ENCODE measurements at regions not wholly inside any gene's neighbourhood (a gene's known extent, or its start where the extent isn't known, plus 50 kb on each side); places are given as distances from the start of the nearest gene placed in this dataset.

- Histone ChIP-seq H3K27me3 (ENCODE audit: control insufficient read depth, insufficient read depth, low read length, poor library complexity, severe bottlenecking) (no peaks in the 10 kb centered on the region), H3K4me3 (ENCODE audit: insufficient read depth, low read depth, low read length) (no peak overlapping the region), H3K4me1 (ENCODE audit: control insufficient read depth, insufficient read depth, low read length) (no peaks in the 10 kb centered on the region), H3K27ac (ENCODE audit: insufficient read depth, low read depth, low read length, poor library complexity, severe bottlenecking) (no peak overlapping the region), H3K36me3 (ENCODE audit: control insufficient read depth, insufficient read depth, low read length) (no peaks in the 10 kb centered on the region), H3K9me3 (ENCODE audit: control insufficient read depth, low read length) (no peaks in the 10 kb centered on the region)
- 91 to 93% methylated on average over 3 of the region's 3 CpGs for WGBS, 2 experiments
Measured at GRCh38 chr6:2523061-2523460, 227.7 kb downstream of the MYLK4 start.

- WGBS, 2 experiments: 89 to 90% methylated on average over 7 of the region's 7 CpGs
- Histone ChIP-seq H3K36me3 (ENCODE audit: control insufficient read depth, insufficient read depth, low read length) (no peaks in the 10 kb centered on the region), H3K4me1 (ENCODE audit: control insufficient read depth, insufficient read depth, low read length) (no peaks in the 10 kb centered on the region), H3K9me3 (ENCODE audit: control insufficient read depth, low read length) (no peaks in the 10 kb centered on the region), H3K4me3 (ENCODE audit: insufficient read depth, low read depth, low read length) (no peak overlapping the region), H3K27me3 (ENCODE audit: control insufficient read depth, insufficient read depth, low read length, poor library complexity, severe bottlenecking) (no peaks in the 10 kb centered on the region), H3K27ac (ENCODE audit: insufficient read depth, low read depth, low read length, poor library complexity, severe bottlenecking) (no peak overlapping the region)
Measured at GRCh38 chr6:2522521-2522920, 228.2 kb downstream of the MYLK4 start.

DNA sequence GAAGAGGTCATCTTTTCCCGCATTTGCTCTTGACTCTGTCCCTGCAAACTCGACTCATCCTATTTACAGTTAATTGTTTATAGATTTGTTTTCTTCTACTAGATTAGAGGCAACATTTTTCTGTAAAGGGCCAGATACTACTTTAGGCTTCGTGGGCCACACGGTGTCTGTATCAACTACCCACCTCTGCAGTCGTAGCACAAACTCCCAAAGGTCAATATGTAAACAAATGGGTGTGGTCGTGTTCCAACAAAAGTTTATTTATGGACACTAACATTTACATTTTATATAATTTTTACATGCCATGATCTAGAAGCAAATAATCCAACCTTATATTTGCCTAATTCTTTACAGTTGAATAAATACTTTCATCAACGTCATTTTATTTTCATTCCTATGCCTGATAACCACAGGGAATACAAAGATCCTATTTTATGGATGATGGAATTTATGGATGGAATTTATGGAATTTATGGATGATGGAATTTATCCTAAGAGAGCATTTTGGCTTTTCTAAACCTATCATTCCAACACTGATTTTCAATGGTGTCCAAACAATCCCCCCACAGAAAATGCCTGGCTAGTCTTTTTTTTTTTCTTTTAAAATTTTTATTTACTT, 232.8 kb downstream of the MYLK4 start:
- Histone ChIP-seq H3K36me3 (ENCODE audit: control insufficient read depth, insufficient read depth, low read length) (no peaks in the 10 kb centered on the region), H3K9me3 (ENCODE audit: control insufficient read depth, low read length) (no peaks in the 10 kb centered on the region), H3K27ac (ENCODE audit: insufficient read depth, low read depth, low read length, poor library complexity, severe bottlenecking) (no peak overlapping the region), H3K4me1 (ENCODE audit: control insufficient read depth, insufficient read depth, low read length) (no peaks in the 10 kb centered on the region), H3K4me3 (ENCODE audit: insufficient read depth, low read depth, low read length) (no peak overlapping the region), H3K27me3 (ENCODE audit: control insufficient read depth, insufficient read depth, low read length, poor library complexity, severe bottlenecking) (no peaks in the 10 kb centered on the region)
- 92 to 97% methylated on average over 5 to 6 of the region's 7 CpGs for WGBS, 2 experiments

- Histone ChIP-seq H3K27me3 (ENCODE audit: control insufficient read depth, insufficient read depth, low read length, poor library complexity, severe bottlenecking) (no peaks in the 10 kb centered on the region), H3K27ac (ENCODE audit: insufficient read depth, low read depth, low read length, poor library complexity, severe bottlenecking) (no peak overlapping the region), H3K36me3 (ENCODE audit: control insufficient read depth, insufficient read depth, low read length) (no peaks in the 10 kb centered on the region), H3K4me3 (ENCODE audit: insufficient read depth, low read depth, low read length) (no peak overlapping the region), H3K4me1 (ENCODE audit: control insufficient read depth, insufficient read depth, low read length) (no peaks in the 10 kb centered on the region), H3K9me3 (ENCODE audit: control insufficient read depth, low read length) (no peaks in the 10 kb centered on the region)
- WGBS, 2 experiments: 93 to 95% methylated on average over 3 of the region's 3 CpGs
Measured at GRCh38 chr6:2517401-2517800, 233.3 kb downstream of the MYLK4 start.

DNA sequence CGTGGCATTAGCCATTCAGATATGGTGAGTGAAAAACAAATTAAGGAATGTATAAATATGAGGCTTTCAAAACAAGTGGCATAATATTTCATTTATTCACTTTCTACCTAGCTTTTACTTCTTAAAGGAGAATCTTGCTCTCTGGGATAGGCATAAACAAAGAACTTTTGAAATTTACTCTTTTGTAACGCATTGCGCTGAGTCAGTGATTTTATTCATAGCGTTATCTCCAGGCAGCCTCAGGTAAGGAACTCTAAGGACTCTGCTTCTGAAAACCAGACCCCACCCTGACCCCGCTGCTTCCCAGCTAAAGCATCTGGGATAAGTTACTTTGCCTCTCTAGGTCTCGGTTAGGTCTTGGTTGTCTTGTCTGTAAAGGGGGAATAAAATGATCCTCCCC, 234.7 kb downstream of the MYLK4 start:
- Histone ChIP-seq H3K4me1 (ENCODE audit: control insufficient read depth, insufficient read depth, low read length) (no peaks in the 10 kb centered on the region), H3K27me3 (ENCODE audit: control insufficient read depth, insufficient read depth, low read length, poor library complexity, severe bottlenecking) (no peaks in the 10 kb centered on the region), H3K9me3 (ENCODE audit: control insufficient read depth, low read length) (no peaks in the 10 kb centered on the region), H3K4me3 (ENCODE audit: insufficient read depth, low read depth, low read length) (no peak overlapping the region), H3K27ac (ENCODE audit: insufficient read depth, low read depth, low read length, poor library complexity, severe bottlenecking) (no peak overlapping the region), H3K36me3 (ENCODE audit: control insufficient read depth, insufficient read depth, low read length) (no peaks in the 10 kb centered on the region)
- WGBS, 2 experiments: 94 to 95% methylated on average over 6 of the region's 6 CpGs

DNA sequence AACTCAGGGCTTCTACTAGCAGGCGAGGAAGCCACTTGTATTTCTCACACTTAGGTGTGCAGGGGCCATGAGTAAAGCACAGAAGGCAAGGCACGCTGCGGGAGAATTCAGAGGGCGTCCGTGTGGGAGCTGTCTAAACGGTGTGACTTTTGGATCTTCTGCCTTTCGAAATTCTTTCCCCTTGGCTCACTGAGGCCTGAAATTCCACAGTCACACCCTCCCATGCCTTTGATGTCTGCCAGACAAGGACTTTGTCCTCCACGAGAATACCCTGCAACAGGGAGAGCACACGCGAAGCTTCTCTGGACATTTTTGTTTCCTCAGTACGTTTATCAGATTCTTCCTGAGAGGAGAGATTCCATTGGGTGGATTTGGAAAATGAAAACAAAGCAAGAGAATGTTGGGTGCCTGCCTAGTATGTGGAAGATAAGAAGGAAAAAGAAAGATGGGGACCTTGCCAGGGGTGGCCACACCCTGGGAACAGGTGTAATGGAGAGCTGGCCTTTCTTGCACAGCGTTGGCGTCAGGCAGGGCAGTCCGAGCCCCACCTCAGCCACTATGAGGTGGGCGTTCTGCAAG, 235.7 kb downstream of the MYLK4 start:
- 92% methylated on average over 15 of the region's 15 CpGs for WGBS, 2 experiments

DNA sequence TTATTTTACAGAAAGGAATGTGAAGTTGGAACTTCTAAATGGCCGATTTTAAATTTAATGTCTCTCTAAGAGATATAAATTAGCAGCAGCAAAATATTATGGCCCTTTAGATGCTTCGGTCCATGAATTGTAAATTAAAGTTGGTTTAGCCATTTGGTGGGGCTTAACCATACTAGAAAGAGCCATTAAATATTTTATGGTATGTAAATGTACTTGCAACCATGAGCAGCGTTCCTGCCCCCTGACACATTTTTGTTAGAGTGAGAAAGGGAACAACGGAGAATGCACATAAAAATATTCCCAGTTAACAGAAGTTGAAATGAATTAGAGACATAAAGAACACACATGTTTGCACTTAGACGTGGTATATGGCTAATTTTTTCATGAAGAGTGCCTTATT, 237.9 kb downstream of the MYLK4 start:
- H3K36me3 ChIP-seq (ENCODE audit: control insufficient read depth, insufficient read depth, low read length): no peaks in the 10 kb centered on the region
- no peak overlapping the region for H3K4me3 ChIP-seq (ENCODE audit: insufficient read depth, low read depth, low read length)
- no peaks in the 10 kb centered on the region for H3K9me3 ChIP-seq (ENCODE audit: control insufficient read depth, low read length)
- H3K27me3 ChIP-seq (ENCODE audit: control insufficient read depth, insufficient read depth, low read length, poor library complexity, severe bottlenecking): no peaks in the 10 kb centered on the region
- WGBS, 2 experiments: 94 to 98% methylated on average over 5 of the region's 5 CpGs
- no peaks in the 10 kb centered on the region for H3K4me1 ChIP-seq (ENCODE audit: control insufficient read depth, insufficient read depth, low read length)
- no peak overlapping the region for H3K27ac ChIP-seq (ENCODE audit: insufficient read depth, low read depth, low read length, poor library complexity, severe bottlenecking)

More for the DNA sequence above, 235.7 kb downstream of the MYLK4 start:
- Histone ChIP-seq H3K27ac (ENCODE audit: insufficient read depth, low read depth, low read length, poor library complexity, severe bottlenecking) (no peak overlapping the region), H3K4me1 (ENCODE audit: control insufficient read depth, insufficient read depth, low read length) (no peaks in the 10 kb centered on the region), H3K4me3 (ENCODE audit: insufficient read depth, low read depth, low read length) (no peak overlapping the region), H3K27me3 (ENCODE audit: control insufficient read depth, insufficient read depth, low read length, poor library complexity, severe bottlenecking) (no peaks in the 10 kb centered on the region), H3K9me3 (ENCODE audit: control insufficient read depth, low read length) (no peaks in the 10 kb centered on the region), H3K36me3 (ENCODE audit: control insufficient read depth, insufficient read depth, low read length) (no peaks in the 10 kb centered on the region)

GRCh38 chr6:2510316-2510715, 240.4 kb downstream of the MYLK4 start:
- Histone ChIP-seq H3K4me3 (ENCODE audit: insufficient read depth, low read depth, low read length) (no peak overlapping the region), H3K4me1 (ENCODE audit: control insufficient read depth, insufficient read depth, low read length) (no peaks in the 10 kb centered on the region), H3K27ac (ENCODE audit: insufficient read depth, low read depth, low read length, poor library complexity, severe bottlenecking) (no peak overlapping the region), H3K36me3 (ENCODE audit: control insufficient read depth, insufficient read depth, low read length) (no peaks in the 10 kb centered on the region), H3K27me3 (ENCODE audit: control insufficient read depth, insufficient read depth, low read length, poor library complexity, severe bottlenecking) (no peaks in the 10 kb centered on the region), H3K9me3 (ENCODE audit: control insufficient read depth, low read length) (no peaks in the 10 kb centered on the region)
- WGBS, 2 experiments: 94% methylated on average over 13 of the region's 13 CpGs

- H3K4me1 ChIP-seq (ENCODE audit: control insufficient read depth, insufficient read depth, low read length): no peaks in the 10 kb centered on the region
- H3K27me3 ChIP-seq (ENCODE audit: control insufficient read depth, insufficient read depth, low read length, poor library complexity, severe bottlenecking): no peaks in the 10 kb centered on the region
- H3K4me3 ChIP-seq (ENCODE audit: insufficient read depth, low read depth, low read length): no peak overlapping the region
- WGBS, 2 experiments: 96% methylated on average over 16 of the region's 16 CpGs
- no peak overlapping the region for H3K27ac ChIP-seq (ENCODE audit: insufficient read depth, low read depth, low read length, poor library complexity, severe bottlenecking)
- H3K36me3 ChIP-seq (ENCODE audit: control insufficient read depth, insufficient read depth, low read length): no peaks in the 10 kb centered on the region
- H3K9me3 ChIP-seq (ENCODE audit: control insufficient read depth, low read length): no peaks in the 10 kb centered on the region
Measured at GRCh38 chr6:2509711-2510110, 241.0 kb downstream of the MYLK4 start.

DNA sequence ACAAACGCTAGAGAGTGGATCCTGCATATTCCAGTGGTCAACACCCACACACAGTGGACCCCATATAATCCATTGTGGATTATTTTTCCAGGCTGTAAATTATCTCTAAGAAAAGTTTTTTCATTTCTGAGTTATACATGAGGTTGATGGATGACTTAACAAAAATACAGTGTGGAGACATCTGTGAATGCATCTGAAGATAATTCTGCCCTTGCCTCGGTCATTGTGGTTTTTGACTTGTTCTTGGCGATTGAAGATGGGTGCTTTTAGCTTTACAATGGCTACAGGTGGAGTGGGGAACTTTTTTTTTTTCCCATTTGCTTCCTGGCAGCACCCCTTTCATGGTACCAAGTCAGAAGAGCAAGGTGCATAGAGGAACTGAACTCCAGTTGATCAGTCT, 242.7 kb downstream of the MYLK4 start:
- no peaks in the 10 kb centered on the region for H3K4me1 ChIP-seq (ENCODE audit: control insufficient read depth, insufficient read depth, low read length)
- H3K36me3 ChIP-seq (ENCODE audit: control insufficient read depth, insufficient read depth, low read length): no peaks in the 10 kb centered on the region
- no peak overlapping the region for H3K27ac ChIP-seq (ENCODE audit: insufficient read depth, low read depth, low read length, poor library complexity, severe bottlenecking)
- H3K27me3 ChIP-seq (ENCODE audit: control insufficient read depth, insufficient read depth, low read length, poor library complexity, severe bottlenecking): no peaks in the 10 kb centered on the region
- no peaks in the 10 kb centered on the region for H3K9me3 ChIP-seq (ENCODE audit: control insufficient read depth, low read length)
- 96% methylated on average over 3 of the region's 3 CpGs for WGBS, 2 experiments
- H3K4me3 ChIP-seq (ENCODE audit: insufficient read depth, low read depth, low read length): no peak overlapping the region
